ENCODE measurements at regions not wholly inside any gene's neighbourhood (a gene's known extent, or its start where the extent isn't known, plus 50 kb on each side); places are given as distances from the start of the nearest gene placed in this dataset.

GRCh38 chr1:29939079-29939478 is 702.8 kb downstream of the PTPRU start:
- Histone ChIP-seq H3K9me3 (replicated peaks; ENCODE audit: control insufficient read depth, insufficient read depth, low read length) (no peaks in the 10 kb centered on the region), H3K4me1 (ENCODE audit: control insufficient read depth, insufficient read depth, low read length) (no peaks in the 10 kb centered on the region), H3K27me3 (replicated peaks in 1 of 2; ENCODE audit: control insufficient read depth in 2 of 2, insufficient read depth in 2 of 2, low read length in 1 of 2) (no peaks in the 10 kb centered on the region), H3K4me2 (ENCODE audit: control insufficient read depth, insufficient read depth) (no peak overlapping the region), H3K27ac (ENCODE audit: control insufficient read depth, insufficient read depth) (no peak overlapping the region), H3K9ac (ENCODE audit: control insufficient read depth, insufficient read depth, low read length) (no peak overlapping the region), H2AFZ (ENCODE audit: control insufficient read depth, low read depth, low read length) (no peak overlapping the region), H3K36me3 (ENCODE audit: control insufficient read depth in 2 of 2, insufficient read depth in 2 of 2, low read length in 1 of 2) (no peaks in the 10 kb centered on the region), H3K79me2 (ENCODE audit: control insufficient read depth, insufficient read depth, low read length) (no peaks in the 10 kb centered on the region), H4K20me1 (ENCODE audit: control insufficient read depth, insufficient read depth) (no peaks in the 10 kb centered on the region), H3K4me3 (no peak overlapping the region)
- intact Hi-C loops (cut with micrococcal nuclease; ENCODE audit: unreplicated experiment) (no loop called here), in situ Hi-C loops (cut with MboI) (no loop called here)
- RAD21 ChIA-PET (ENCODE audit: unreplicated experiment) = no interaction called here
- TF ChIP-seq LARP7 (IDR thresholded peaks at IDR 0.05) (no peak), EP300 (IDR thresholded peaks at IDR 0.05; ENCODE audit: borderline replicate concordance in 1 of 2, control insufficient read depth in 1 of 2, low read depth in 2 of 2, low read length in 2 of 2) (no peak), CREB1 (IDR thresholded peaks at IDR 0.05; ENCODE audit: low read depth) (no peak), JUNB (IDR thresholded peaks at IDR 0.05) (no peak), ZNF384 (IDR thresholded peaks at IDR 0.05; ENCODE audit: borderline replicate concordance, low read depth, low read length) (no peak), SIN3A (IDR thresholded peaks at IDR 0.05; ENCODE audit: low read depth, low read length) (no peak), CHD2 (IDR thresholded peaks at IDR 0.05; ENCODE audit: borderline replicate concordance, low read depth, low read length) (no peak)
- FAIRE-seq (no peak), ATAC-seq (no peak), DNase-seq (ENCODE audit: low read depth, low spot score) (no peak)
- BruUV-seq (replicated peaks) = no TSS peak
- SMC1A ChIA-PET (ENCODE audit: uncharacterized antibody, unreplicated experiment) = no interaction called here
- POLR2A ChIA-PET = no interaction called here
- CTCF ChIA-PET = no interaction called here
- 0% methylated on average over 2 of the region's 2 CpGs for WGBS (ENCODE audit: insufficient coverage, insufficient replicate concordance, low lambda C conversion rate, missing lambda C conversion rate)

GRCh38 chr1:29937356-29937755 is 701.0 kb downstream of the PTPRU start:
- SMC1A ChIA-PET (ENCODE audit: uncharacterized antibody, unreplicated experiment) = no interaction called here
- no TSS peak for BruUV-seq (replicated peaks)
- H3K4me3 ChIP-seq = no peak overlapping the region
- DNase-seq (ENCODE audit: low read depth, low spot score) (no peak), FAIRE-seq (no peak), ATAC-seq (no peak)
- no peak overlapping the region for H3K4me2 ChIP-seq (ENCODE audit: control insufficient read depth, insufficient read depth)
- 4% methylated on average over 1 of the region's 1 CpG for WGBS (ENCODE audit: insufficient coverage, insufficient replicate concordance, low lambda C conversion rate, missing lambda C conversion rate)
- H3K27me3 ChIP-seq (replicated peaks in 1 of 2; ENCODE audit: control insufficient read depth in 2 of 2, insufficient read depth in 2 of 2, low read length in 1 of 2) = no peaks in the 10 kb centered on the region; a peak in 2 of 4 replicates
- RAD21 ChIA-PET (ENCODE audit: unreplicated experiment) = no interaction called here
- no peaks in the 10 kb centered on the region for H3K79me2 ChIP-seq (ENCODE audit: control insufficient read depth, insufficient read depth, low read length)
- no peaks in the 10 kb centered on the region for H3K4me1 ChIP-seq (ENCODE audit: control insufficient read depth, insufficient read depth, low read length)
- H3K9ac ChIP-seq (ENCODE audit: control insufficient read depth, insufficient read depth, low read length) = no peak overlapping the region
- no peaks in the 10 kb centered on the region for H3K36me3 ChIP-seq (ENCODE audit: control insufficient read depth in 2 of 2, insufficient read depth in 2 of 2, low read length in 1 of 2)
- POLR2A ChIA-PET = no interaction called here
- H2AFZ ChIP-seq (ENCODE audit: control insufficient read depth, low read depth, low read length) = no peak overlapping the region
- no peak overlapping the region for H3K27ac ChIP-seq (ENCODE audit: control insufficient read depth, insufficient read depth)
- CTCF ChIA-PET = interaction anchor here (0.6 kb wide), 1 partner anchor 16 kb away, joined by 3 read pairs; no protein-coding TSS in a partner anchor
- intact Hi-C loops (cut with micrococcal nuclease; ENCODE audit: unreplicated experiment) (no loop called here), in situ Hi-C loops (cut with MboI) (no loop called here)
- no peaks in the 10 kb centered on the region for H4K20me1 ChIP-seq (ENCODE audit: control insufficient read depth, insufficient read depth)
- no peaks in the 10 kb centered on the region for H3K9me3 ChIP-seq (replicated peaks; ENCODE audit: control insufficient read depth, insufficient read depth, low read length)
- TF ChIP-seq PAX5 (IDR thresholded peaks at IDR 0.05; ENCODE audit: borderline replicate concordance, low read depth, low read length) (no peak), BHLHE40 (IDR thresholded peaks at IDR 0.05; ENCODE audit: borderline replicate concordance in 1 of 2, low read depth in 2 of 2, low read length in 1 of 2) (no peak), BMI1 (IDR thresholded peaks at IDR 0.05; ENCODE audit: borderline replicate concordance) (no peak), JUNB (IDR thresholded peaks at IDR 0.05) (no peak), NR2C1 (IDR thresholded peaks at IDR 0.05) (no peak), SPI1 (IDR thresholded peaks at IDR 0.05; ENCODE audit: borderline replicate concordance, insufficient read depth, low read depth, low read length) (no peak), RELB (IDR thresholded peaks at IDR 0.05; ENCODE audit: low read depth) (no peak), KDM1A (IDR thresholded peaks at IDR 0.05; ENCODE audit: borderline replicate concordance) (no peak), NFYA (IDR thresholded peaks at IDR 0.05; ENCODE audit: borderline replicate concordance, low read depth, low read length) (no peak), SMC3 (IDR thresholded peaks at IDR 0.05; ENCODE audit: borderline replicate concordance, low read length) (no peak), ATF2 (IDR thresholded peaks at IDR 0.05; ENCODE audit: low read length) (no peak), ZNF622 (IDR thresholded peaks at IDR 0.05) (no peak)
